Natural killer cell (primary cell): ENCODE measurements at regions not wholly inside any gene's neighbourhood (a gene's known extent, or its start where the extent isn't known, plus 50 kb on each side); places are given as distances from the start of the nearest gene placed in this dataset.
A peak's percentile ranks its signal among the peaks of the same experiment; 100 is the strongest.

Experiments
- ATAC-seq, 3 donors: fragments of 150-1000 bp in 2 of 3; fragments of 200-7000 bp in 1 of 3; cut with Tn5 transposase; 1 replicate in 1 of 3; 2 replicates in 2 of 3; pipeline ENCODE4 v1.10.0; 2021; ENCODE audit warnings: mild to moderate bottlenecking in 2 of 3, moderate library complexity in 2 of 3
- DNase-seq, 2 donors: peaks; one replicate each; pipeline versions ENCODE4 v3.0.0 to v3.0.0-alpha.2; 2013 to 2021; ENCODE audit warnings: mixed read lengths in 1 of 2
- H3K27ac ChIP-seq: one replicate; pipeline ENCODE4 v1.5.1; 2013; ENCODE audit warnings: mild to moderate bottlenecking, low read length
- H3K27me3 ChIP-seq: one replicate; pipeline ENCODE4 v1.6.1; 2013; ENCODE audit warnings: low read length; ENCODE audit not compliant: control insufficient read depth, insufficient read depth
- H3K36me3 ChIP-seq: one replicate; pipeline ENCODE4 v1.6.1; 2013; ENCODE audit warnings: low read length; ENCODE audit not compliant: control insufficient read depth, insufficient read depth
- H3K4me1 ChIP-seq: one replicate; pipeline ENCODE4 v1.6.1; 2013; ENCODE audit warnings: low read length; ENCODE audit not compliant: control insufficient read depth, insufficient read depth
- H3K4me3 ChIP-seq: one replicate; pipeline ENCODE4 v1.5.1; 2013; ENCODE audit warnings: low read length
- H3K9me3 ChIP-seq: one replicate; pipeline ENCODE4 v1.6.1; 2013; ENCODE audit warnings: low read length; ENCODE audit not compliant: control insufficient read depth, insufficient read depth
- H3K27ac Mint-ChIP-seq, 2 donors: one replicate each; pipeline ENCODE4 v1.8.0; 2022; ENCODE audit warnings: mild to moderate bottlenecking in 2 of 2, mixed read lengths in 2 of 2, moderate library complexity in 1 of 2
- H3K27me3 Mint-ChIP-seq, 2 donors: one replicate each; pipeline ENCODE4 v1.8.0; 2022; ENCODE audit warnings: low read depth in 2 of 2, mixed read lengths in 2 of 2
- H3K36me3 Mint-ChIP-seq: one replicate; pipeline ENCODE4 v1.8.0; 2022; ENCODE audit warnings: mixed read lengths
- H3K4me1 Mint-ChIP-seq, 2 donors: one replicate each; pipeline ENCODE4 v1.8.0; 2022; ENCODE audit warnings: mixed read lengths in 2 of 2
- H3K4me3 Mint-ChIP-seq: one replicate; pipeline ENCODE4 v1.8.0; 2022; ENCODE audit warnings: mild to moderate bottlenecking, moderate library complexity, mixed read lengths
- H3K9me3 Mint-ChIP-seq, 2 donors: one replicate each; pipeline ENCODE4 v1.8.0; 2022; ENCODE audit warnings: mixed read lengths in 2 of 2
- WGBS: methylation state at CpG from one replicate; pipeline ENCODE4 v1.1.7; 2013; ENCODE audit warnings: missing lambda C conversion rate; ENCODE audit not compliant: insufficient coverage; 5-methylcytosine and 5-hydroxymethylcytosine counted together
- intact Hi-C: fragments of 100-400 bp; cut with micrococcal nuclease; formaldehyde crosslinking; loops from one replicate; pipeline ENCODE4 v1.14.2; 2022
- TF ChIP-seq, protein P1 (sequence below): fragments of 200-600 bp; IDR thresholded peaks from one replicate; pipeline ENCODE4 v1.8.0; 2022; ENCODE audit warnings: antibody characterized with exemption

DNA sequence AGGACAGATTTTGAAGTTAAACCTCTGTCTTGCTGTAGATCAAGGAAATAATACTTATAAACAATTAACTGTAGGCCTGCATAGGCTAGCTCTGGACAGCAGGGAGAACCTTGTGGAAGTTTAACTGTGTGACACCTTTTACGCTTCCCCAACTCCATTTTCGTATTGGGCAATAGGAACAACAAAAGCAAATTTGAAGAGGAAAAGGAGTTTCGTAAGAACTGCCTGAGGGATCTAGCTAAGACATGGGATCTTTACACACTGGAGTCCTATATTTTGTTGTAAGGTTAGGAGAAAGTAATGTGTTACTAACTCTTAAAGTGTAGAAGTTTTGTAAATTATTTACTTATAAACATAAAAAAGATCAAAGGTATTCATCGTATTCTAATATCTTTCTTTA is 324.9 kb upstream of the CASK start:
- H3K4me1 ChIP-seq = no peaks in the 10 kb centered on the region
- ATAC-seq (no peak), DNase-seq (no peak)
- intact Hi-C loops = no loop called here
- 80% methylated on average over 1 of the region's 4 CpGs for WGBS
- no peaks in the 10 kb centered on the region for H3K27me3 ChIP-seq
- peaks cover 3 to 46% of the 10 kb centered on the region in 2 donors for H3K27me3 Mint-ChIP-seq
- H3K36me3 Mint-ChIP-seq = no peaks in the 10 kb centered on the region
- H3K27ac ChIP-seq = no peak overlapping the region
- peaks cover 0 to 5% of the 10 kb centered on the region in 2 donors for H3K4me1 Mint-ChIP-seq
- no peak overlapping the region for H3K27ac Mint-ChIP-seq
- TF ChIP-seq, protein P1, sequence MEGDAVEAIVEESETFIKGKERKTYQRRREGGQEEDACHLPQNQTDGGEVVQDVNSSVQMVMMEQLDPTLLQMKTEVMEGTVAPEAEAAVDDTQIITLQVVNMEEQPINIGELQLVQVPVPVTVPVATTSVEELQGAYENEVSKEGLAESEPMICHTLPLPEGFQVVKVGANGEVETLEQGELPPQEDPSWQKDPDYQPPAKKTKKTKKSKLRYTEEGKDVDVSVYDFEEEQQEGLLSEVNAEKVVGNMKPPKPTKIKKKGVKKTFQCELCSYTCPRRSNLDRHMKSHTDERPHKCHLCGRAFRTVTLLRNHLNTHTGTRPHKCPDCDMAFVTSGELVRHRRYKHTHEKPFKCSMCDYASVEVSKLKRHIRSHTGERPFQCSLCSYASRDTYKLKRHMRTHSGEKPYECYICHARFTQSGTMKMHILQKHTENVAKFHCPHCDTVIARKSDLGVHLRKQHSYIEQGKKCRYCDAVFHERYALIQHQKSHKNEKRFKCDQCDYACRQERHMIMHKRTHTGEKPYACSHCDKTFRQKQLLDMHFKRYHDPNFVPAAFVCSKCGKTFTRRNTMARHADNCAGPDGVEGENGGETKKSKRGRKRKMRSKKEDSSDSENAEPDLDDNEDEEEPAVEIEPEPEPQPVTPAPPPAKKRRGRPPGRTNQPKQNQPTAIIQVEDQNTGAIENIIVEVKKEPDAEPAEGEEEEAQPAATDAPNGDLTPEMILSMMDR = no peak
- H3K9me3 Mint-ChIP-seq = no peaks in the 10 kb centered on the region
- H3K4me3 Mint-ChIP-seq = no peak overlapping the region
- no peak overlapping the region for H3K4me3 ChIP-seq
- H3K9me3 ChIP-seq = no peaks in the 10 kb centered on the region
- H3K36me3 ChIP-seq = no peaks in the 10 kb centered on the region

DNA sequence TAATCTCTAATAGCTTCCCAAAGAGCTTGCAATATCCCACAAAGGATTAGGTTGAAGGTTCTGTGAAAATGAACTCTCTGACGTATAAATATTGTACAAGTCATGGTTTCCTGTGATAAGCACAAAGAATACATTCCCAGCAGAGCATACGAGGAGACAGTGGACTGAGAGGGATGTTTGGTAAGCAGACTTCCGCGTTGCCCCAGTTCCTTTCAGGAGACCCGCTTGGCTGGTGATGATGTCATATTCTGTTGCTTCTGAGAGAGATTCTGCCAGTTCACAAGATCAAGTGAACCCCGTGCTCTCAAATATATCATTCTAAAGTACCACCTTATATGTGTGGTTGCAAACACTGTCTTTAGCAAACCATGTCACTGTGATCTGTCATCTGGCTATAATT is 323.9 kb upstream of the CASK start:
- ATAC-seq (peak in 1 of 3 donors; percentile 15), DNase-seq (no peak)
- H3K27ac Mint-ChIP-seq = no peak overlapping the region
- H3K27me3 Mint-ChIP-seq = peaks cover 3 to 45% of the 10 kb centered on the region in 2 donors
- H3K9me3 Mint-ChIP-seq = no peaks in the 10 kb centered on the region
- intact Hi-C loops = no loop called here
- Histone ChIP-seq H3K4me3 (no peak overlapping the region), H3K36me3 (no peaks in the 10 kb centered on the region), H3K9me3 (no peaks in the 10 kb centered on the region), H3K4me1 (no peaks in the 10 kb centered on the region), H3K27ac (no peak overlapping the region), H3K27me3 (no peaks in the 10 kb centered on the region)
- WGBS = 65% methylated on average over 3 of the region's 6 CpGs
- TF ChIP-seq, protein P1 = no peak
- H3K36me3 Mint-ChIP-seq = no peaks in the 10 kb centered on the region
- H3K4me3 Mint-ChIP-seq = peak overlapping the region; percentile 3
- peaks cover 0 to 5% of the 10 kb centered on the region in 2 donors for H3K4me1 Mint-ChIP-seq

DNA sequence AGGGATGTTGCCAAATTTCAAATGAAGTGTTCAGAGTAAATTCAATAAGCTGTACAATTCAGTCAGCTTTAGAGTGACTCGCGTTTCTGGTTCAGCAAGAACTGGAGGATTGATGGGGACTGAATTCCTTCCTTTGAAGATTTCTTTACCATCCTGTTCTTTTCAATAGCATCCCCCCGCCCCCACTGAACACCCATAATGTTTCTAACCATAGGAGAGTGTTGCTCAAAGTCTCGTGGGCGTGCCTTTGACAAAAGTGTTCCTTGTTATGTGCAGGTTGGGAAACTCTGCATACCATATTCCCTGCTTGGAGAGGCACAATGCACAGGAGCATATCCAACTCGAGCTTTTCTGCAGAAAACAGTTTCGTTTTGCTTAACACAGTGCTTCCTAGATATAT is 323.5 kb upstream of the CASK start:
- no peaks in the 10 kb centered on the region for H3K9me3 ChIP-seq
- H3K27ac ChIP-seq = no peak overlapping the region
- Mint-ChIP-seq H3K4me1 (peaks cover 0 to 5% of the 10 kb centered on the region in 2 donors), H3K9me3 (no peaks in the 10 kb centered on the region), H3K4me3 (peak overlapping the region; percentile 3), H3K27ac (no peak overlapping the region), H3K27me3 (peaks cover 3 to 45% of the 10 kb centered on the region in 2 donors), H3K36me3 (no peaks in the 10 kb centered on the region)
- H3K4me3 ChIP-seq = no peak overlapping the region
- intact Hi-C loops = no loop called here
- WGBS = 59% methylated on average over 6 of the region's 7 CpGs
- no peaks in the 10 kb centered on the region for H3K4me1 ChIP-seq
- no peaks in the 10 kb centered on the region for H3K27me3 ChIP-seq
- ATAC-seq (no peak), DNase-seq (no peak)
- no peaks in the 10 kb centered on the region for H3K36me3 ChIP-seq
- TF ChIP-seq, protein P1 = no peak

DNA sequence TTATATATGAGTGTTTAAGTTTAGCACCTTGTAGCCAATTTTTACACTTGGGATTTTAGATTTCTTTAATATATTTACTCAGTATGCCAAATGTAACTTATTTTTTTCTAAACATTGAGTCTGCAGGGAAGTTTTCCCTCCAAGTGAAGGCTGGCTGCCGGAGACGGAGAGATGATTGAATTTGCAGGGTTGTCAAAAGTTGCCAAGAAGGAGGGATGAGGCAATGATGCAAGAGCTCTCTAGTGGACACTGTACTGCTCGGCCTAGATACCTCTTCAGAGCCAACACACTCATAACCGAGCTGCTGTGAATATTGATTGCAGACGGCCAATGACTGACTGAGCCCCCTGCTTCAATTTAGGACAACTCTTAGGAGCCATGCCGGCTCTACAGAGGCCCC is 318.6 kb upstream of the CASK start:
- no peak overlapping the region for H3K4me3 Mint-ChIP-seq
- Histone ChIP-seq H3K27me3 (no peaks in the 10 kb centered on the region), H3K4me1 (no peaks in the 10 kb centered on the region), H3K9me3 (no peaks in the 10 kb centered on the region), H3K36me3 (no peaks in the 10 kb centered on the region), H3K27ac (no peak overlapping the region), H3K4me3 (no peak overlapping the region)
- intact Hi-C loops = no loop called here
- ATAC-seq = no peak
- H3K9me3 Mint-ChIP-seq = no peaks in the 10 kb centered on the region
- H3K4me1 Mint-ChIP-seq = peaks cover 0 to 2% of the 10 kb centered on the region in 2 donors
- WGBS = 94% methylated on average over 5 of the region's 6 CpGs
- H3K27ac Mint-ChIP-seq = no peak overlapping the region
- no peak for DNase-seq
- no peaks in the 10 kb centered on the region for H3K36me3 Mint-ChIP-seq
- TF ChIP-seq, protein P1 = no peak
- H3K27me3 Mint-ChIP-seq = peaks cover 0 to 7% of the 10 kb centered on the region in 2 donors
